ENCODE measurements at regions not wholly inside any gene's neighbourhood (a gene's known extent, or its start where the extent isn't known, plus 50 kb on each side); places are given as distances from the start of the nearest gene placed in this dataset.

GRCh38 chr1:54493608-54494007, 54.4 kb upstream of the ACOT11 start:
- TF ChIP-seq CTCF (conservative IDR thresholded peaks at IDR 0.05; ENCODE audit: low read length) = no peak
- no peak for TF ChIP-seq EZH2phosphoT487 (IDR thresholded peaks at IDR 0.05; ENCODE audit: borderline replicate concordance)

All from Loucy (cell line).